T-helper 1 cell (primary cell): ENCODE measurements at regions not wholly inside any gene's neighbourhood (a gene's known extent, or its start where the extent isn't known, plus 50 kb on each side); places are given as distances from the start of the nearest gene placed in this dataset.
"Not testable (repeated sequence)": the region's sequence is repeated elsewhere in the genome, so short reads cannot be mapped to it uniquely, and the experiment has no call there.

Experiments used
- DNase-seq, 5 donors: peaks; one replicate each; pipeline ENCODE4 v3.0.0-alpha.2; 2012 to 2020

- DNase-seq: no peak
Measured at GRCh38 chr5:83800201-83800600, 79.5 kb upstream of the HAPLN1 start.

GRCh38 chr5:83799020-83799419 is 78.4 kb upstream of the HAPLN1 start:
- DNase-seq: not testable (repeated sequence)

- no peak for DNase-seq
Measured at GRCh38 chr5:83789371-83789770, 68.7 kb upstream of the HAPLN1 start.

- no peak for DNase-seq
Measured at GRCh38 chr5:83787631-83788030, 67.0 kb upstream of the HAPLN1 start.

GRCh38 chr5:83785176-83785668 is 64.6 kb upstream of the HAPLN1 start:
- no peak for DNase-seq

GRCh38 chr5:83780699-83781350 is 60.2 kb upstream of the HAPLN1 start:
- no peak for DNase-seq

GRCh38 chr5:83777856-83778255 is 57.2 kb upstream of the HAPLN1 start:
- DNase-seq: no peak

GRCh38 chr5:83776437-83777031 is 55.9 kb upstream of the HAPLN1 start:
- DNase-seq: no peak
